Keratinocyte (primary cell): ENCODE measurements at regions not wholly inside any gene's neighbourhood (a gene's known extent, or its start where the extent isn't known, plus 50 kb on each side); places are given as distances from the start of the nearest gene placed in this dataset.

Experiments used
- DNase-seq: peaks from one replicate; pipeline ENCODE4 v3.0.0-alpha.2; 2011; ENCODE audit warnings: low read depth, missing footprints, low spot score
- FAIRE-seq: peaks from 2 replicates; lab custom pipeline; 2011; peaks lifted over from hg19 to GRCh38; lab: Jason Lieb, UNC
- H2AFZ ChIP-seq: 2 replicates; pipeline ENCODE4 v1.6.0; 2012; ENCODE audit warnings: low read length, control low read depth, inconsistent platforms; ENCODE audit not compliant: control insufficient read depth
- H3K27ac ChIP-seq: 2 replicates; pipeline ENCODE4 v1.5.1; 2011; ENCODE audit warnings: low read length; ENCODE audit not compliant: control insufficient read depth, insufficient read depth
- H3K27me3 ChIP-seq: 3 replicates; pipeline ENCODE4 v1.6.0; 2011; ENCODE audit warnings: low read length; ENCODE audit not compliant: control insufficient read depth, insufficient read depth; ENCODE audit errors: extremely low read depth
- H3K36me3 ChIP-seq, 2 experiments: 2 replicates in 1 of 2; 3 replicates in 1 of 2; pipeline ENCODE4 v1.5.1; 2011; ENCODE audit warnings: low read length in 2 of 2, mild to moderate bottlenecking in 1 of 2; ENCODE audit not compliant: control insufficient read depth in 2 of 2, insufficient read depth in 2 of 2; ENCODE audit errors: extremely low read depth in 1 of 2
- H3K4me1 ChIP-seq: 3 replicates; pipeline ENCODE4 v1.5.1; 2011; ENCODE audit warnings: low read length; ENCODE audit not compliant: control insufficient read depth, insufficient read depth; ENCODE audit errors: extremely low read depth
- H3K4me2 ChIP-seq: 3 replicates; pipeline ENCODE4 v1.6.0; 2011; ENCODE audit warnings: low read depth, low read length; ENCODE audit not compliant: control insufficient read depth, insufficient read depth; ENCODE audit errors: extremely low read depth
- H3K4me3 ChIP-seq, 3 experiments: fragments of 200-600 bp in 1 of 3; sonication (generic) in 1 of 3; 2 replicates in 2 of 3; 3 replicates in 1 of 3; pipeline ENCODE4 v1.5.1; 2011 to 2016; ENCODE audit warnings: low read length in 3 of 3, mild to moderate bottlenecking in 3 of 3, control low read depth in 2 of 3, inconsistent platforms in 1 of 3, low read depth in 1 of 3, mixed read lengths in 1 of 3, mixed run types in 1 of 3, moderate library complexity in 1 of 3; ENCODE audit not compliant: control insufficient read depth in 2 of 3, insufficient read depth in 2 of 3; ENCODE audit errors: extremely low read depth in 1 of 3
- H3K79me2 ChIP-seq: 2 replicates; pipeline ENCODE4 v1.6.0; 2012; ENCODE audit warnings: low read length; ENCODE audit not compliant: control insufficient read depth, insufficient read depth
- H3K9ac ChIP-seq: 3 replicates; pipeline ENCODE4 v1.6.0; 2011; ENCODE audit warnings: low read length; ENCODE audit not compliant: control insufficient read depth, insufficient read depth; ENCODE audit errors: extremely low read depth
- H3K9me1 ChIP-seq: 3 replicates; pipeline ENCODE4 v1.6.0; 2011; ENCODE audit warnings: low read length; ENCODE audit not compliant: control insufficient read depth, insufficient read depth; ENCODE audit errors: extremely low read depth
- H3K9me3 ChIP-seq: 2 replicates; pipeline ENCODE4 v1.5.1; 2012; ENCODE audit warnings: low read depth, low read length; ENCODE audit not compliant: control insufficient read depth
- H4K20me1 ChIP-seq: 3 replicates; pipeline ENCODE4 v1.6.0; 2011; ENCODE audit warnings: low read length; ENCODE audit not compliant: control insufficient read depth, insufficient read depth; ENCODE audit errors: extremely low read depth
- CTCF ChIP-seq, 3 experiments: IDR thresholded peaks in 1 of 3; conservative IDR thresholded peaks in 1 of 3; optimal IDR thresholded peaks in 1 of 3; 2 replicates in 2 of 3; 3 replicates in 1 of 3; pipeline versions ENCODE3 to v1.5.1; 2011; ENCODE audit warnings: low read length in 3 of 3, mild to moderate bottlenecking in 3 of 3, moderate library complexity in 2 of 3, control low read depth in 1 of 3, inconsistent platforms in 1 of 3; ENCODE audit not compliant: insufficient read depth in 2 of 3; ENCODE audit errors: extremely low read depth in 1 of 3
- EZH2 ChIP-seq: IDR thresholded peaks from one replicate; pipeline ENCODE4 v1.6.1; 2012; ENCODE audit warnings: inconsistent platforms, mild to moderate bottlenecking, low read length, moderate library complexity
- dilution Hi-C: fragments of 300-500 bp; cut with MboI; formaldehyde crosslinking; loops from one replicate; pipeline ENCODE4 v1.7.0; 2020; ENCODE audit warnings: low sequenced_read_pairs; ENCODE audit not compliant: extremely low pct_ligation_motif_present

GRCh38 chr1:56028244-56028643 is 551.1 kb downstream of the PLPP3 start:
- no peaks in the 10 kb centered on the region for H3K9me1 ChIP-seq
- TF ChIP-seq CTCF (optimal IDR thresholded peaks at IDR 0.05 in 1 of 3, IDR thresholded peaks at IDR 0.05 in 1 of 3, conservative IDR thresholded peaks at IDR 0.05 in 1 of 3; ENCODE audit: extremely low read depth in 1 of 3, insufficient read depth in 2 of 3, low read length in 3 of 3) = no peak
- no peak for TF ChIP-seq EZH2
- no peaks in the 10 kb centered on the region for H3K27me3 ChIP-seq
- no peaks in the 10 kb centered on the region for H3K36me3 ChIP-seq
- H2AFZ ChIP-seq = no peak overlapping the region
- no peak overlapping the region for H3K4me2 ChIP-seq
- H3K9ac ChIP-seq = no peak overlapping the region
- H3K79me2 ChIP-seq = no peaks in the 10 kb centered on the region
- no peaks in the 10 kb centered on the region for H3K9me3 ChIP-seq
- no peaks in the 10 kb centered on the region for H4K20me1 ChIP-seq
- FAIRE-seq (no peak), DNase-seq (no peak)
- H3K4me1 ChIP-seq = peaks cover 7% of the 10 kb centered on the region
- H3K27ac ChIP-seq = no peak overlapping the region
- dilution Hi-C loops = no loop called here
- no peak overlapping the region for H3K4me3 ChIP-seq

GRCh38 chr1:56025942-56026341 is 553.4 kb downstream of the PLPP3 start:
- dilution Hi-C loops = no loop called here
- Histone ChIP-seq H3K4me1 (peaks cover 7% of the 10 kb centered on the region), H3K9me1 (no peaks in the 10 kb centered on the region), H3K27me3 (no peaks in the 10 kb centered on the region), H3K4me2 (no peak overlapping the region), H2AFZ (no peak overlapping the region), H3K27ac (peak overlapping the region; percentile 32), H3K9me3 (no peaks in the 10 kb centered on the region), H4K20me1 (no peaks in the 10 kb centered on the region), H3K4me3 (no peak overlapping the region), H3K79me2 (no peaks in the 10 kb centered on the region), H3K36me3 (no peaks in the 10 kb centered on the region), H3K9ac (no peak overlapping the region)
- TF ChIP-seq CTCF (optimal IDR thresholded peaks at IDR 0.05 in 1 of 3, IDR thresholded peaks at IDR 0.05 in 1 of 3, conservative IDR thresholded peaks at IDR 0.05 in 1 of 3; ENCODE audit: extremely low read depth in 1 of 3, insufficient read depth in 2 of 3, low read length in 3 of 3) (no peak), EZH2 (no peak)
- DNase-seq (peak; percentile 32), FAIRE-seq (no peak)
